ENCODE measurements at regions not wholly inside any gene's neighbourhood (a gene's known extent, or its start where the extent isn't known, plus 50 kb on each side); places are given as distances from the start of the nearest gene placed in this dataset.

DNA sequence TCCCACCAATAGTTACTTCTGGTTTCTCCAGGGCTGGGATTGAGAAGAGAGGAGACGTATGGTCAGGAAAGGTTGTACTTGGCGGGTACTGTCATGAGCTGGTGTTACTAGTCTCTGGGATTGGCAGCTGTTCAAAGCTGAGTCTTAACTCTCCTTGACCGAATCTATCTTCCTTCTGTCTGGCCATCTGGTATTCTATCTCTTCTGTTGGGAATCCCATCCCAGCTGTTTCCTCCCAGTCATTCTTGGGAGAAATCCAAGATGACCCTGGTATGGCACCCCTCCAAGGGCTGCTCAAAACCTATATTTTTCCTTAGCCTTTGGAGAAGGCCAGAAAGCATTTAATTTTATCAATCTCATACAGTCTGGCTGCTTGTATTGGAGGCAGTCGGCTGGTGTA is 287.0 kb upstream of the CHD6 start:
- H3K4me1 ChIP-seq, result no peaks in the 10 kb centered on the region
- DNase-seq (no peak), ATAC-seq (no peak)
- intact Hi-C loops (cut with DNase I), result no loop called here
- H3K27ac ChIP-seq, result no peak overlapping the region
- TF ChIP-seq, protein P1, sequence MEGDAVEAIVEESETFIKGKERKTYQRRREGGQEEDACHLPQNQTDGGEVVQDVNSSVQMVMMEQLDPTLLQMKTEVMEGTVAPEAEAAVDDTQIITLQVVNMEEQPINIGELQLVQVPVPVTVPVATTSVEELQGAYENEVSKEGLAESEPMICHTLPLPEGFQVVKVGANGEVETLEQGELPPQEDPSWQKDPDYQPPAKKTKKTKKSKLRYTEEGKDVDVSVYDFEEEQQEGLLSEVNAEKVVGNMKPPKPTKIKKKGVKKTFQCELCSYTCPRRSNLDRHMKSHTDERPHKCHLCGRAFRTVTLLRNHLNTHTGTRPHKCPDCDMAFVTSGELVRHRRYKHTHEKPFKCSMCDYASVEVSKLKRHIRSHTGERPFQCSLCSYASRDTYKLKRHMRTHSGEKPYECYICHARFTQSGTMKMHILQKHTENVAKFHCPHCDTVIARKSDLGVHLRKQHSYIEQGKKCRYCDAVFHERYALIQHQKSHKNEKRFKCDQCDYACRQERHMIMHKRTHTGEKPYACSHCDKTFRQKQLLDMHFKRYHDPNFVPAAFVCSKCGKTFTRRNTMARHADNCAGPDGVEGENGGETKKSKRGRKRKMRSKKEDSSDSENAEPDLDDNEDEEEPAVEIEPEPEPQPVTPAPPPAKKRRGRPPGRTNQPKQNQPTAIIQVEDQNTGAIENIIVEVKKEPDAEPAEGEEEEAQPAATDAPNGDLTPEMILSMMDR (IDR thresholded peaks at IDR 0.05), result no peak
- no peaks in the 10 kb centered on the region for H3K9me3 ChIP-seq
- no peaks in the 10 kb centered on the region for H3K27me3 ChIP-seq
- H3K4me3 ChIP-seq, result no peak overlapping the region
- no peaks in the 10 kb centered on the region for H3K36me3 ChIP-seq

DNA sequence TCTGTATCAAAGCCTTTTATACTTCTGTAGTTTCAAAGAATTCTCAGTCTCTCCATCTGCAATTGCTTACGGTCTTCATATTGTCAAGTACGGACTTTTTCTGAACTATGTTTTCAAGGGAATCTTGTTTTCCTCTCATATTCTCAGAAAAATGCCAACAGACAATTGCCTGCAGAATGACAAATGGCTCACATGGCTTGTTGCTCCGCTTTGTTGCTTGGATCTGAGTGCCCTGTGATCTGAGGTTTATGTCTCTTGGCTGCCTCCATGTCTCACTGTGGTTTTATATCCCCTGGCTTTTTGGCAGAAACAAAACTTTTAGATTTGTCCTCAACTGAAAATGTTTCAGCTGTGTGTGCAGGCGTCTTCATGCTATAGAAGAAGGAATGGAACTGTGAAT is 285.4 kb upstream of the CHD6 start:
- DNase-seq (no peak), ATAC-seq (no peak)
- H3K9me3 ChIP-seq, result no peaks in the 10 kb centered on the region
- no peaks in the 10 kb centered on the region for H3K4me1 ChIP-seq
- TF ChIP-seq, protein P1 (IDR thresholded peaks at IDR 0.05), result no peak
- intact Hi-C loops (cut with DNase I), result no loop called here
- H3K36me3 ChIP-seq, result no peaks in the 10 kb centered on the region
- no peaks in the 10 kb centered on the region for H3K27me3 ChIP-seq
- H3K4me3 ChIP-seq, result no peak overlapping the region
- H3K27ac ChIP-seq, result no peak overlapping the region

DNA sequence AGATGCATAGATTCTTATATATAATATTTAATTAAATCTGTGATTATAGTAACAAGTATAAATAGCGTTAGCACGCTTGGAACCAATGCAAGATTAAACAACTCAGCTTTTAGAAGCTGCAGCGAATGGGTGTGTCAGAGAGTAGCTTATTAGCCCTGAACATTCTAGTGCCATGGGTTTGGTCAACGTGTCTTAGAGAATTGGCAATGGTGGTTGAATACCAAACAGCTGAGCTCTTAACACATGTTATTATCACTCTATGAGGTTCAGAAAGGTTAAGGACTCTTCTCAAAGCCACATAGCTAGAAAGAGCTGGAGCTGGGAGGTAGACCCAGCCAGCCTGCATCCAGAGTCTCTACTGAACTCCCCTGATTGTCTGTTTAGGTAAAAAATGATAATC is 284.2 kb upstream of the CHD6 start:
- Histone ChIP-seq H3K9me3 (no peaks in the 10 kb centered on the region), H3K36me3 (no peaks in the 10 kb centered on the region), H3K4me3 (no peak overlapping the region), H3K27me3 (no peaks in the 10 kb centered on the region), H3K4me1 (no peaks in the 10 kb centered on the region), H3K27ac (no peak overlapping the region)
- intact Hi-C loops (cut with DNase I), result no loop called here
- DNase-seq, result no peak
- ATAC-seq, result no peak
- TF ChIP-seq, protein P1 (IDR thresholded peaks at IDR 0.05), result no peak

DNA sequence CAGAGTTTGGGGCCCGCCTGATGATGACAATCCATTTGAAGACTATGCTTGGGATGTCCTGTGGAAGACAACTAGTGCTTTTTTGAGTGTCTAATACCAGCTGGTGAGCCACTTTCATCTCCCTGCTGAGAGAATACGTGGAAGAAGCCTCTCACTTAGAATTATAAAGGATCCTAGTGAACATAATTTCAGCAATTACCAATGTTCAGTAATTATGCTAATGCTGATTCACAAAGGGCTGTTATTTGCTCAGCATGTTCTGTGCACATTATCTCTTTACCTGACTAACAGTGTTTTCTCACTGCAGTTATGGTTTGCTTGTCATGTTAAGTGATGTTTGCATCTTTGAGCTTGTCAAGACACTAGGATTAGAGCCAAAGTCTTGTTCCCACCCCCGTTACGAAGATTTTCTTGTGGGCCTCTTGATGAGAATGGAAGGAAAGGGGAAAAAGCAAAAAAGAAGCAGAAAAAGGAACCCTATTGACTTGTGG is 282.1 kb upstream of the CHD6 start:
- ATAC-seq, result no peak
- H3K4me3 ChIP-seq, result no peak overlapping the region
- H3K27me3 ChIP-seq, result no peaks in the 10 kb centered on the region
- no peak for DNase-seq
- no peaks in the 10 kb centered on the region for H3K36me3 ChIP-seq
- TF ChIP-seq, protein P1 (IDR thresholded peaks at IDR 0.05), result no peak
- no peaks in the 10 kb centered on the region for H3K9me3 ChIP-seq
- intact Hi-C loops (cut with DNase I), result no loop called here
- no peaks in the 10 kb centered on the region for H3K4me1 ChIP-seq
- no peak overlapping the region for H3K27ac ChIP-seq

DNA sequence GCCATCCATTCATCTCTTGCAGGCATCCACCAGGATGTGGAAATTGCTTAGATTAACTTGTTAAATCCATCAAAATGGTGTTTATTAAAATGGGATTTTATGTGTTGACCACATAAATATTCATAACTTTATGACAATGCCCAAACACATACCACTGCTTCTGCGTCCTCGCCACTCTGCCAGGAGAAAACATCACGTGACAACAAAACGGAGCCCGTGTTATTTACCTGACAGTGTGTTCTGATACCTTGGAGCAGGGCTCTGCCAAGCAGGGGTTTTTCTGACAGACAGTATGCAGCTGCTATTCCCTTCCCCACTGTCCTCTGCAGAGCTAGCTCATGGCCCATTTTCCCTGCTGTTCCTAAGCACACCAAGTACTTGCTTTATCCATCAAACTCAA is 279.5 kb upstream of the CHD6 start:
- no peak for ATAC-seq
- intact Hi-C loops (cut with DNase I), result no loop called here

More for the DNA sequence above, 279.5 kb upstream of the CHD6 start:
- Histone ChIP-seq H3K4me3 (no peak overlapping the region), H3K27ac (no peak overlapping the region), H3K36me3 (no peaks in the 10 kb centered on the region), H3K27me3 (no peaks in the 10 kb centered on the region), H3K9me3 (no peaks in the 10 kb centered on the region), H3K4me1 (no peaks in the 10 kb centered on the region)
- DNase-seq, result no peak
- TF ChIP-seq, protein P1 (IDR thresholded peaks at IDR 0.05), result no peak

Data from upper lobe of right lung (tissue), 1 donor.